ENCODE measurements at regions not wholly inside any gene's neighbourhood (a gene's known extent, or its start where the extent isn't known, plus 50 kb on each side); places are given as distances from the start of the nearest gene placed in this dataset.

DNA sequence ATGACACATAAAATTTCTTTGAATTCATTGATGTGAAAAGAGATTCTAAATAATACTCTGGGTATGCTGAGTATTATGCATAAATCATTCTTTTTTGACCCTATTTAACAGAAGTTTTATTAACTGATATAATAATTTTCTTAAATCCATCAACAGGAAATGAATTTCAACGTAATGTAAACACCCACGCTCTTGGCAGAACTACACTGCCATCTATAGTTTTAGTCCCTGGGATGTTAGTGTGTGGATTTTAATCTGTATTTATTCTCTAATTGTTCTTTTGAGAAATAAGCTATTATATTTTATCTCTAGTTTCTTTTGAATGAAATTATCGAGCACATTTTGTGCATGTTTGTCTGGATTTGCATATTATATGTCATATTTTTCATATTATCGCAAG, 666.8 kb upstream of the NDST4 start:
- intact Hi-C loops (cut with DNase I): no loop called here
- H3K4me1 ChIP-seq: no peaks in the 10 kb centered on the region
- H3K4me3 ChIP-seq: no peak overlapping the region
- no peak for DNase-seq (ENCODE audit: extremely low spot score in 2 of 2)
- no peaks in the 10 kb centered on the region for H3K36me3 ChIP-seq
- no peak overlapping the region for H3K27ac ChIP-seq
- TF ChIP-seq POLR2AphosphoS5 (IDR thresholded peaks at IDR 0.05; ENCODE audit: insufficient read depth in 1 of 2, low read depth in 1 of 2) (no peak), POLR2A (IDR thresholded peaks at IDR 0.05) (no peak)
- TF ChIP-seq, protein P1, sequence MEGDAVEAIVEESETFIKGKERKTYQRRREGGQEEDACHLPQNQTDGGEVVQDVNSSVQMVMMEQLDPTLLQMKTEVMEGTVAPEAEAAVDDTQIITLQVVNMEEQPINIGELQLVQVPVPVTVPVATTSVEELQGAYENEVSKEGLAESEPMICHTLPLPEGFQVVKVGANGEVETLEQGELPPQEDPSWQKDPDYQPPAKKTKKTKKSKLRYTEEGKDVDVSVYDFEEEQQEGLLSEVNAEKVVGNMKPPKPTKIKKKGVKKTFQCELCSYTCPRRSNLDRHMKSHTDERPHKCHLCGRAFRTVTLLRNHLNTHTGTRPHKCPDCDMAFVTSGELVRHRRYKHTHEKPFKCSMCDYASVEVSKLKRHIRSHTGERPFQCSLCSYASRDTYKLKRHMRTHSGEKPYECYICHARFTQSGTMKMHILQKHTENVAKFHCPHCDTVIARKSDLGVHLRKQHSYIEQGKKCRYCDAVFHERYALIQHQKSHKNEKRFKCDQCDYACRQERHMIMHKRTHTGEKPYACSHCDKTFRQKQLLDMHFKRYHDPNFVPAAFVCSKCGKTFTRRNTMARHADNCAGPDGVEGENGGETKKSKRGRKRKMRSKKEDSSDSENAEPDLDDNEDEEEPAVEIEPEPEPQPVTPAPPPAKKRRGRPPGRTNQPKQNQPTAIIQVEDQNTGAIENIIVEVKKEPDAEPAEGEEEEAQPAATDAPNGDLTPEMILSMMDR (IDR thresholded peaks at IDR 0.05): no peak
- H3K27me3 ChIP-seq: no peaks in the 10 kb centered on the region
- H3K9me3 ChIP-seq: no peaks in the 10 kb centered on the region

DNA sequence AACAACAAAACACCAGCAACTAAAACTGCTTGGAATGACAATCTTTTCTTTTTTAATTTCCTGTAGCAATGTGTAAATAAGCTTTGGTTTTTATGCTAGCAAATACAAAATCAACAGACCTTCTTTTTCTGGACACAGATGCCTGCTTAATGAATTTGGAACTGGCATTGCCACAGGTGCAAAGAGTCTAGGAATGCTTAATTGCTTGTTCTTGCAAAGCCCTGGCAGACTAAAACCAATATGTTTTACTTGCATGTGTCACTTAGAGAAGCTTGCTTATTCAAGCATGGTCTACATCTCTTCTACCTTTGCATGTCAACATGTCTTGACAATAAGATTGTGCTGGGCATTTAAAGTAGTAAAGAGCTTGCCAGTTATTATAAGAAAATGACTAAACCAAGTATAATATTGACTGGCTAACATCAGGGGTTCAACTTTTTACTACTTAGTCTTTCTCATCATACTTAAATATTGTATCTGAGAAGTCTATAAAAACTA, 656.7 kb upstream of the NDST4 start:
- Histone ChIP-seq H3K27me3 (no peaks in the 10 kb centered on the region), H3K4me3 (no peak overlapping the region), H3K9me3 (no peaks in the 10 kb centered on the region), H3K4me1 (no peaks in the 10 kb centered on the region), H3K36me3 (no peaks in the 10 kb centered on the region), H3K27ac (no peak overlapping the region)
- DNase-seq (ENCODE audit: extremely low spot score in 2 of 2): no peak
- intact Hi-C loops (cut with DNase I): no loop called here
- TF ChIP-seq, protein P1 (IDR thresholded peaks at IDR 0.05): no peak
- TF ChIP-seq POLR2A (IDR thresholded peaks at IDR 0.05) (no peak), POLR2AphosphoS5 (IDR thresholded peaks at IDR 0.05; ENCODE audit: insufficient read depth in 1 of 2, low read depth in 1 of 2) (no peak)

DNA sequence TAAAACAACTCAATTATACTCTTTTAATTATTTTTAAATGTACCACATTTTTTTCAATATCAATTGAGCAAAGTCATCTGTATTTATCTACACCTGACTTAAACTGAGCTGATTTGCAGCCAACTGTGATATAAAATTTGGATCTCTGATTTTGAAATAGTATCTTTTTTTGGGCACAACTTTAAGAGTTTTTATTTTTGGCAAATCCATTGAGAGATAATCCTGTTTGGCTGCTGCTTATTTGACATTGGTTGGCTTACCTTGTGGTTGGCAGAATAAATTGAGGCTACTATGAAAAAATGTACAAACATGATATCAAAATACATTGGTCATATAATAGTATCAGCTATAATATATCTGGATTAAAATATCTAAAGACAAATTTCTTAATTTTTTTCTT, 656.0 kb upstream of the NDST4 start:
- no peak overlapping the region for H3K27ac ChIP-seq
- no peaks in the 10 kb centered on the region for H3K36me3 ChIP-seq
- DNase-seq (ENCODE audit: extremely low spot score in 2 of 2): no peak
- H3K27me3 ChIP-seq: no peaks in the 10 kb centered on the region
- no peaks in the 10 kb centered on the region for H3K4me1 ChIP-seq
- no peak overlapping the region for H3K4me3 ChIP-seq
- H3K9me3 ChIP-seq: no peaks in the 10 kb centered on the region
- intact Hi-C loops (cut with DNase I): no loop called here
- TF ChIP-seq POLR2A (IDR thresholded peaks at IDR 0.05) (no peak), POLR2AphosphoS5 (IDR thresholded peaks at IDR 0.05; ENCODE audit: insufficient read depth in 1 of 2, low read depth in 1 of 2) (no peak)
- TF ChIP-seq, protein P1 (IDR thresholded peaks at IDR 0.05): no peak

DNA sequence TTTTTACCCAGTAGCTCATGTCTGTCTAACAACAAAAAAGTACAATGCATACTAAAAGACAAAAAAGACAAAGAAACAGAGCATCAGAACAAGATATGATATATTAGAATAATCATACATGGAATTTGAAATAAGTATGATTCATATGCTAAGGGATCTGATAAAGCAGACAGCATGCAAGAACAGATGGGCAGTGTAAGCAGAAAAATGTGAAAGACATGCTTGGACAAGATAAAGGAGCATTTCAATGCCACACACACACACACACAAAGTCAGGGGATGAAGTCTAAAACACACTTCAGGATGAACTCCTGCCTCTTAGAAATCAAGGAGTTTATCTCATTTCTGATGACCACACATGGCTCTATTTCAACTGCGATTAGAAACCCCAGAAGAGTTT, 649.6 kb upstream of the NDST4 start:
- Histone ChIP-seq H3K27me3 (no peaks in the 10 kb centered on the region), H3K4me3 (no peak overlapping the region), H3K27ac (no peak overlapping the region), H3K4me1 (no peaks in the 10 kb centered on the region), H3K36me3 (no peaks in the 10 kb centered on the region), H3K9me3 (no peaks in the 10 kb centered on the region)
- TF ChIP-seq POLR2A (IDR thresholded peaks at IDR 0.05) (no peak), POLR2AphosphoS5 (IDR thresholded peaks at IDR 0.05; ENCODE audit: insufficient read depth in 1 of 2, low read depth in 1 of 2) (no peak)
- TF ChIP-seq, protein P1 (IDR thresholded peaks at IDR 0.05): no peak
- intact Hi-C loops (cut with DNase I): no loop called here
- DNase-seq (ENCODE audit: extremely low spot score in 2 of 2): no peak

DNA sequence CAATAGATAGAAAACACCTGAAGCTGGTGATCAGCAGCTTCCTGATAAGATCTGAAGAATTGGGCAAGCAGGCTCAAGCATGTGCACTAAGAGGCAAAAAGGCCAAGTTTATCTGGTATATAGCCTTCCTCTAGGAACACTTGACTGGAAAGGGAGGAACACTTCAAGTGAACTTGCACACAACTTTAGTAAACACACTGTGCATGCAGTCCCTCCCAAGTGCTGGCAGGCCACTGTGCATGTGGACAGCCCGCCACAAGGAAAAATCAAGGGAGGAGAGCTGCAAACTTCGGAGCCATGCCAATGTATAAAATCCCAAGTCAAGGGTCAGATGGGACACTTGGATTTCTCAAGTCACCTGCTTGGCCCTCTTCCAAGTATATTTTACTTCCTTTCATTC, 645.8 kb upstream of the NDST4 start:
- Histone ChIP-seq H3K4me3 (no peak overlapping the region), H3K27ac (no peak overlapping the region), H3K36me3 (no peaks in the 10 kb centered on the region), H3K9me3 (no peaks in the 10 kb centered on the region), H3K27me3 (no peaks in the 10 kb centered on the region), H3K4me1 (no peaks in the 10 kb centered on the region)
- TF ChIP-seq, protein P1 (IDR thresholded peaks at IDR 0.05): no peak
- no peak for TF ChIP-seq POLR2A (IDR thresholded peaks at IDR 0.05)
- no peak for TF ChIP-seq POLR2AphosphoS5 (IDR thresholded peaks at IDR 0.05; ENCODE audit: insufficient read depth in 1 of 2, low read depth in 1 of 2)
- intact Hi-C loops (cut with DNase I): no loop called here
- DNase-seq (ENCODE audit: extremely low spot score in 2 of 2): no peak

All from vagina (tissue), 2 donors.